GM06990 (cell line): ENCODE measurements at regions not wholly inside any gene's neighbourhood (a gene's known extent, or its start where the extent isn't known, plus 50 kb on each side); places are given as distances from the start of the nearest gene placed in this dataset.

Experiments used
- DNase-seq: peaks from one replicate; pipeline ENCODE4 v3.0.0-alpha.2; 2011; ENCODE audit not compliant: insufficient read length; ENCODE audit errors: extremely low read depth
- H3K27me3 ChIP-seq: replicated peaks from 2 replicates; pipeline ENCODE4 v1.6.0; 2011; ENCODE audit warnings: low read length; ENCODE audit not compliant: control insufficient read depth, insufficient read depth
- H3K36me3 ChIP-seq: 2 replicates; pipeline ENCODE4 v1.5.1; 2011; ENCODE audit warnings: low read length; ENCODE audit not compliant: control insufficient read depth, insufficient read depth
- H3K4me3 ChIP-seq: replicated peaks from 2 replicates; pipeline ENCODE4 v1.5.1; 2011; ENCODE audit warnings: low read depth, mild to moderate bottlenecking, control low read depth, low read length
- TF ChIP-seq, protein P1 (sequence below): IDR thresholded peaks from 2 replicates; pipeline ENCODE4 v1.5.1; 2011; ENCODE audit warnings: low read length, control low read depth, mild to moderate bottlenecking, inconsistent platforms; ENCODE audit not compliant: insufficient read depth, poor library complexity, severe bottlenecking

DNA sequence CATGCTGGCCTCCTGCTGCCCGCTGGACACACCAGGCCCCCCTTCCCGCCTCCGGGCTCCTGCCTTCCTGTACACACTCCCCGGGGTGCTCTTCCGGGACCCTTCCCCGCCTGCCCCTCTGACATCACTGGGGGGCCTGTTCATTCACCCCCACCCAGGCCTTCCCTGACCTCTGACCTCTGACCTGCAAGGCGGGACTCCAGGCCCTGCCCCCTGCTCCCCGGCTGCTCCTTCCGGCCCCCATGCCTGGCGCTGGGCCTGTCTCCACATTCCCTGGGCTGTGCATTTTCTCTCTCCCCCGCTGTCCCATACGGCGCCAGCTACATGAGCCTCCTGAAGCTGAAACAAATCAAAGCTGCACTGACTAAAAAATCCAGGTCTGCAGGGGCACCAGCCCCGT, 71.6 kb upstream of the GATA5 start:
- Histone ChIP-seq H3K36me3 (no peaks in the 10 kb centered on the region), H3K27me3 (no peaks in the 10 kb centered on the region; the same call in 1 of the 2 replicates), H3K4me3 (no peak overlapping the region)
- DNase-seq = no peak
- TF ChIP-seq, protein P1, sequence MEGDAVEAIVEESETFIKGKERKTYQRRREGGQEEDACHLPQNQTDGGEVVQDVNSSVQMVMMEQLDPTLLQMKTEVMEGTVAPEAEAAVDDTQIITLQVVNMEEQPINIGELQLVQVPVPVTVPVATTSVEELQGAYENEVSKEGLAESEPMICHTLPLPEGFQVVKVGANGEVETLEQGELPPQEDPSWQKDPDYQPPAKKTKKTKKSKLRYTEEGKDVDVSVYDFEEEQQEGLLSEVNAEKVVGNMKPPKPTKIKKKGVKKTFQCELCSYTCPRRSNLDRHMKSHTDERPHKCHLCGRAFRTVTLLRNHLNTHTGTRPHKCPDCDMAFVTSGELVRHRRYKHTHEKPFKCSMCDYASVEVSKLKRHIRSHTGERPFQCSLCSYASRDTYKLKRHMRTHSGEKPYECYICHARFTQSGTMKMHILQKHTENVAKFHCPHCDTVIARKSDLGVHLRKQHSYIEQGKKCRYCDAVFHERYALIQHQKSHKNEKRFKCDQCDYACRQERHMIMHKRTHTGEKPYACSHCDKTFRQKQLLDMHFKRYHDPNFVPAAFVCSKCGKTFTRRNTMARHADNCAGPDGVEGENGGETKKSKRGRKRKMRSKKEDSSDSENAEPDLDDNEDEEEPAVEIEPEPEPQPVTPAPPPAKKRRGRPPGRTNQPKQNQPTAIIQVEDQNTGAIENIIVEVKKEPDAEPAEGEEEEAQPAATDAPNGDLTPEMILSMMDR = no peak

DNA sequence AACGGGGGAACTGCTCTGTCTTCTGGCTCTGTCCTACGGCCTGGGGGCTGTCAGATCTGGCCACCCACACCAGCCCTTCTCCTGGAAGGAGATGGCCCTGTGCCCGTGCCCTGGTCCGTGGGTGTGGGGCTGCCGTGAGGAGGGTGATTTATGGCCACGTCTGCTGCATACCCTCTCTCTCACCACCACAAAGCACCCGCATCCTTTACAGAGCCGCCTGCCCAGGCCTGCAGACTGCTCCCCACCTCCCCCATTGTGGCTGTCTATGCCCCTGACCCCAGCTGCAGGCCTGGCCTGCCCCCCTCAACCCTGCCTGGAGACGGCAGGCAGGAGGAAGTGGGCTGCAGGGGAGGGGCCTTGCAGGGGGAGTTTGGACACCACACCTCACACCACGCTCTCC, 72.7 kb upstream of the GATA5 start:
- Histone ChIP-seq H3K4me3 (no peak overlapping the region), H3K36me3 (no peaks in the 10 kb centered on the region), H3K27me3 (no peaks in the 10 kb centered on the region; the same call in 1 of the 2 replicates)
- TF ChIP-seq, protein P1 = no peak
- no peak for DNase-seq

DNA sequence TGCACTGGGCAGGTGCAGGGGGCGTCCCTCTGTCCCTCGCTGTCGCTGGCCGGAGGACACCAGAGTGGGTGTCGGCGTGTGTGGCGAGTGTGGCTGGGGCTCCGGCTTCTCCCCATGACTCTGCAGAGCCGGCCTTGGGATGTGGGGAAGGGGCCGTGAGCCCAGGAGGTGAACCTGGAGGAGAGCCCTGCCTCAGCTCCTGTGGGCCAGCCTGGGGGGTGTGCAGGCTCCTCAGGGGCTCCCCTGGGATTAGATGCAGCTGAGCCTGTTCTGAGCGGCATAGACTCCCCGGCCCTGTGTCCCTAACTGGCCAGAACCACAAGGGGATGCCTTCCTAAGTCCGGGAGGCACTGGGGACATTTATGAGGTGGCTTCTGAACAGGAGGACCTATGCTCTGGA, 73.2 kb upstream of the GATA5 start:
- H3K27me3 ChIP-seq = no peaks in the 10 kb centered on the region; the same call in 1 of the 2 replicates
- TF ChIP-seq, protein P1 = no peak
- H3K4me3 ChIP-seq = no peak overlapping the region
- no peaks in the 10 kb centered on the region for H3K36me3 ChIP-seq
- no peak for DNase-seq

DNA sequence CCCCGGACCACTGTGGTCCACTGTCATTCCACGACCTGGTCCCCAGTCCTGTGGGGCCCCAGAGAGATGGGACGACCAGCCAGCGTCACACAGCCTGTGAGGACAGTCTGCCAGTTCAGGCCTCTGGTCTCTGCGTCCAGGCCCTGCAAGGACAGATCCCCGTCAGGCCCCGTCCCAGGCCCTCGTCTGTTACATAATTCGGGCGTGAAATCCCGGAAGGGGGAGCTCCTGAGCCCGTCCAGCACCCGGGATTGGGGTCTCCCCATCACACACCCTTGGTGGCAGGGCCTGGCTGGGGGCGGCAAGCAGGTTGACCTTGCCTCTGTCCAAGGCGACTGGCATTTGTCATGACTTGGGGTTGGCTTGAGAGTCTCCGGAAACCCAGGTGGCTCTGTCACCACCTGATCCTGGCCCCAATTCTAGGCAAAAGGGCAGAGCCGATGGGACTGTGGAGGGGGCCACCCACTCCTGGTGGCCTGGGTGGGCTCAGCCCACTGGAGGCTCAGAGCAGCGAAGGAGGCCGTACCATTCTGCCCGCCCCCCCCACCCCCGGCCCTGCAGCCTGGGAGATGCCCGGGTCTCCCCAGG, 73.8 kb upstream of the GATA5 start:
- Histone ChIP-seq H3K36me3 (no peaks in the 10 kb centered on the region), H3K27me3 (no peaks in the 10 kb centered on the region; the same call in 1 of the 2 replicates), H3K4me3 (no peak overlapping the region)
- TF ChIP-seq, protein P1 = peak; percentile 23
- no peak for DNase-seq

DNA sequence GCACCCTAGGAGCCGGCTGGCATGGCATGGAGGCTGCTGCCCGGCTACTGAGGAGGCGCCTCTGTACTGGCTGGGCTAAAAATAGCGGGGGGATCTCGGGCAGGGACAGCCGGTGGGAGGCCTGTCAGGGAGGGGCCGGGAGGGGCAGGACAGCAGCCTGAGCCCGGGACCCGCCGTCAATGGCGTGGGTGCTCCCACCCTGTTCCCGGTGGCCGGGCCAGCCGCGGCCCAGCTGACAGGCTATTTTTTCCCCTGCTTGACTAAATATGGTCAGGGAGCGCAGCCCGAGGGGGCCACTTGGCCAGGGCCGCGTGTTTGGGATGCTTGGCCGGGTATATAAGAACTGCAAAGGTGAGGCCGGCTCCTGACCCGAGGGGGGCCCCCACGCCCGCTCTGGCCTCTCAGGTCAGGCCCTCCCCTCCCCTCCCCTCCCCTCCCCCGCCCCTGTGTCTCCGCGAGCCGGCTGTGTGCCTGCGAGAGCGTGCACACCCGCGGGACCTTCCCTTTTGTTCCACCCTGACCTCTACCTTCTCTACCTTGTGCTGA, 74.4 kb upstream of the GATA5 start:
- TF ChIP-seq, protein P1 = no peak

More for the DNA sequence above, 74.4 kb upstream of the GATA5 start:
- H3K4me3 ChIP-seq = no peak overlapping the region
- no peak for DNase-seq
- no peaks in the 10 kb centered on the region for H3K36me3 ChIP-seq
- H3K27me3 ChIP-seq = no peaks in the 10 kb centered on the region; the same call in 1 of the 2 replicates
